ENCODE measurements at regions not wholly inside any gene's neighbourhood (a gene's known extent, or its start where the extent isn't known, plus 50 kb on each side); places are given as distances from the start of the nearest gene placed in this dataset.

GRCh38 chr9:16254674-16255073, 615.8 kb downstream of the BNC2 start:
- Histone ChIP-seq H3K9me2 (ENCODE audit: insufficient read depth, low read length) (no peaks in the 10 kb centered on the region), H3K4me3 (ENCODE audit: low read depth, low read length, poor library complexity, severe bottlenecking) (no peak overlapping the region), H3K36me3 (ENCODE audit: insufficient read depth, low read length) (no peaks in the 10 kb centered on the region), H2AFZ (ENCODE audit: low read length) (no peak overlapping the region), H3K79me2 (ENCODE audit: insufficient read depth, low read depth, low read length) (no peaks in the 10 kb centered on the region), H3K27ac (ENCODE audit: low read depth, low read length, poor library complexity, severe bottlenecking) (no peak overlapping the region), H3K4me2 (ENCODE audit: low read length) (no peak overlapping the region), H3K9me3 (ENCODE audit: low read length) (no peaks in the 10 kb centered on the region), H3K4me1 (ENCODE audit: insufficient read depth, low read length, poor library complexity, severe bottlenecking) (no peaks in the 10 kb centered on the region), H4K20me1 (ENCODE audit: insufficient read depth, low read length) (no peaks in the 10 kb centered on the region)
- CTCF ChIA-PET (ENCODE audit: unreplicated experiment): no interaction called here
- POLR2A ChIA-PET: no interaction called here
- no TSS peak for BruUV-seq (replicated peaks)
- intact Hi-C loops (cut with micrococcal nuclease; ENCODE audit: unreplicated experiment): no loop called here
- no peak for TF ChIP-seq CTCF (conservative IDR thresholded peaks at IDR 0.05; ENCODE audit: low read length)
- TF ChIP-seq EZH2phosphoT487 (IDR thresholded peaks at IDR 0.05; ENCODE audit: borderline replicate concordance, low read depth, low read length): no peak
- DNase-seq (ENCODE audit: low spot score): no peak

- no peaks in the 10 kb centered on the region for H3K79me2 ChIP-seq (ENCODE audit: insufficient read depth, low read depth, low read length)
- H3K4me2 ChIP-seq (ENCODE audit: low read length): no peak overlapping the region
- BruUV-seq (replicated peaks): no TSS peak
- no peak for DNase-seq (ENCODE audit: low spot score)
- no peak overlapping the region for H2AFZ ChIP-seq (ENCODE audit: low read length)
- H4K20me1 ChIP-seq (ENCODE audit: insufficient read depth, low read length): no peaks in the 10 kb centered on the region
- no peaks in the 10 kb centered on the region for H3K9me2 ChIP-seq (ENCODE audit: insufficient read depth, low read length)
- TF ChIP-seq EZH2phosphoT487 (IDR thresholded peaks at IDR 0.05; ENCODE audit: borderline replicate concordance, low read depth, low read length): no peak
- no peak overlapping the region for H3K27ac ChIP-seq (ENCODE audit: low read depth, low read length, poor library complexity, severe bottlenecking)
- no peak overlapping the region for H3K4me3 ChIP-seq (ENCODE audit: low read depth, low read length, poor library complexity, severe bottlenecking)
- no peaks in the 10 kb centered on the region for H3K36me3 ChIP-seq (ENCODE audit: insufficient read depth, low read length)
- CTCF ChIA-PET (ENCODE audit: unreplicated experiment): interaction anchor here (0.6 to 0.7 kb wide), 2 partner anchors 90 to 1237 kb away, joined by 3 to 4 read pairs; no protein-coding TSS in a partner anchor
- intact Hi-C loops (cut with micrococcal nuclease; ENCODE audit: unreplicated experiment): no loop called here
- POLR2A ChIA-PET: no interaction called here
- no peaks in the 10 kb centered on the region for H3K4me1 ChIP-seq (ENCODE audit: insufficient read depth, low read length, poor library complexity, severe bottlenecking)
- H3K9me3 ChIP-seq (ENCODE audit: low read length): no peaks in the 10 kb centered on the region
Measured at GRCh38 chr9:16255217-16255616, 615.3 kb downstream of the BNC2 start.

DNA sequence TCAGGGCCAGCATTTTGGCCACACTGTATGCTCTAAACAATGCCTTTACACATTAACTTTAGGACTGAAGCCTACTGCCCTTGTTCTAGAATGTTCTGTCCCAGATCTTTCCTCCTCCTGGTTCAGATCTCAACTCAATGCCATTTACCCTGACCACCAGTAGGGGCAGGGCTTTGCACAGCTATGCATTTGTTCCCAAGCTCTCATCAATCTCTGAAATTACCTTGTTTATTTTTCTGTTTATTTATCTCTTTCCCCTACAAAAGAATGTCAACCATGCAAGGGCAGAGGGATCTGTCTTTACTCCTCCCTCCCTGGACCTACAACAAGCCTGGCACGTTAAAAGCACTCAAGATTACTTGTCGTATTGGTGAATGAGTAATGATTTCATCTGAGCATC, 612.9 kb downstream of the BNC2 start:
- H3K4me3 ChIP-seq (ENCODE audit: low read depth, low read length, poor library complexity, severe bottlenecking): no peak overlapping the region
- intact Hi-C loops (cut with micrococcal nuclease; ENCODE audit: unreplicated experiment): no loop called here
- no peak overlapping the region for H2AFZ ChIP-seq (ENCODE audit: low read length)
- no peak for DNase-seq (ENCODE audit: low spot score)
- no TSS peak for BruUV-seq (replicated peaks)
- POLR2A ChIA-PET: no interaction called here
- H3K27ac ChIP-seq (ENCODE audit: low read depth, low read length, poor library complexity, severe bottlenecking): no peak overlapping the region
- H3K9me3 ChIP-seq (ENCODE audit: low read length): no peaks in the 10 kb centered on the region
- no peaks in the 10 kb centered on the region for H4K20me1 ChIP-seq (ENCODE audit: insufficient read depth, low read length)
- H3K4me1 ChIP-seq (ENCODE audit: insufficient read depth, low read length, poor library complexity, severe bottlenecking): no peaks in the 10 kb centered on the region
- no peaks in the 10 kb centered on the region for H3K79me2 ChIP-seq (ENCODE audit: insufficient read depth, low read depth, low read length)
- H3K9me2 ChIP-seq (ENCODE audit: insufficient read depth, low read length): no peaks in the 10 kb centered on the region
- H3K36me3 ChIP-seq (ENCODE audit: insufficient read depth, low read length): no peaks in the 10 kb centered on the region
- peak; percentile 56; the same call in 1 of the 2 replicates for TF ChIP-seq CTCF (conservative IDR thresholded peaks at IDR 0.05; ENCODE audit: low read length)
- TF ChIP-seq EZH2phosphoT487 (IDR thresholded peaks at IDR 0.05; ENCODE audit: borderline replicate concordance, low read depth, low read length): no peak
- CTCF ChIA-PET (ENCODE audit: unreplicated experiment): no interaction called here
- H3K4me2 ChIP-seq (ENCODE audit: low read length): no peak overlapping the region
